Progenitor cell of endocrine pancreas (in vitro differentiated cells): ENCODE measurements at regions not wholly inside any gene's neighbourhood (a gene's known extent, or its start where the extent isn't known, plus 50 kb on each side); places are given as distances from the start of the nearest gene placed in this dataset.

Source experiments
- DNase-seq: peaks from one replicate; pipeline ENCODE4 v3.0.0; 2021; ENCODE audit warnings: low spot score; ENCODE audit not compliant: unreplicated experiment
- H3K27ac Mint-ChIP-seq: 2 replicates; pipeline ENCODE4 v1.8.0; 2021; ENCODE audit warnings: mild to moderate bottlenecking, moderate library complexity, mixed read lengths
- H3K27me3 Mint-ChIP-seq: 2 replicates; pipeline ENCODE4 v1.8.0; 2021; ENCODE audit warnings: mixed read lengths
- H3K36me3 Mint-ChIP-seq: 2 replicates; pipeline ENCODE4 v1.8.0; 2022; ENCODE audit warnings: mixed read lengths; ENCODE audit not compliant: insufficient read depth
- H3K4me1 Mint-ChIP-seq: 2 replicates; pipeline ENCODE4 v1.8.0; 2021; ENCODE audit warnings: low read depth, mixed read lengths
- H3K4me3 Mint-ChIP-seq: 2 replicates; pipeline ENCODE4 v1.8.0; 2021; ENCODE audit warnings: low read depth, mild to moderate bottlenecking, moderate library complexity, mixed read lengths
- H3K9me3 Mint-ChIP-seq: 2 replicates; pipeline ENCODE4 v1.8.0; 2021; ENCODE audit warnings: low read depth, mixed read lengths
- CTCF ChIP-seq: fragments of 200-600 bp; sonication (generic); IDR thresholded peaks from one replicate; pipeline ENCODE4 v1.5.0; 2021; ENCODE audit warnings: antibody characterized with exemption, mild to moderate bottlenecking; ENCODE audit not compliant: unreplicated experiment

GRCh38 chr2:59047373-59047995, 806.4 kb upstream of the FANCL start:
- H3K4me3 Mint-ChIP-seq: no peak overlapping the region
- no peaks in the 10 kb centered on the region for H3K4me1 Mint-ChIP-seq
- H3K27me3 Mint-ChIP-seq: no peaks in the 10 kb centered on the region
- H3K27ac Mint-ChIP-seq: no peak overlapping the region
- no peak for TF ChIP-seq CTCF
- no peaks in the 10 kb centered on the region for H3K36me3 Mint-ChIP-seq
- H3K9me3 Mint-ChIP-seq: no peaks in the 10 kb centered on the region
- DNase-seq: no peak

- Mint-ChIP-seq H3K36me3 (no peaks in the 10 kb centered on the region), H3K9me3 (no peaks in the 10 kb centered on the region), H3K27me3 (no peaks in the 10 kb centered on the region), H3K4me3 (no peak overlapping the region), H3K27ac (no peak overlapping the region), H3K4me1 (no peaks in the 10 kb centered on the region)
- no peak for TF ChIP-seq CTCF
- DNase-seq: no peak
Observed at GRCh38 chr2:59046401-59047372, 805.6 kb upstream of the FANCL start.

- no peak for DNase-seq
- Mint-ChIP-seq H3K27me3 (no peaks in the 10 kb centered on the region), H3K36me3 (no peaks in the 10 kb centered on the region), H3K27ac (no peak overlapping the region), H3K4me3 (no peak overlapping the region), H3K4me1 (no peaks in the 10 kb centered on the region), H3K9me3 (no peaks in the 10 kb centered on the region)
- TF ChIP-seq CTCF: no peak
Observed at GRCh38 chr2:59044736-59045135, 803.6 kb upstream of the FANCL start.

GRCh38 chr2:59041139-59041538, 800.0 kb upstream of the FANCL start:
- TF ChIP-seq CTCF: no peak
- H3K27ac Mint-ChIP-seq: no peak overlapping the region
- H3K9me3 Mint-ChIP-seq: peaks cover 10% of the 10 kb centered on the region
- no peaks in the 10 kb centered on the region for H3K4me1 Mint-ChIP-seq
- H3K4me3 Mint-ChIP-seq: no peak overlapping the region
- no peaks in the 10 kb centered on the region for H3K36me3 Mint-ChIP-seq
- no peaks in the 10 kb centered on the region for H3K27me3 Mint-ChIP-seq
- no peak for DNase-seq

GRCh38 chr2:59034837-59035236, 793.7 kb upstream of the FANCL start:
- no peak overlapping the region for H3K4me3 Mint-ChIP-seq
- H3K27me3 Mint-ChIP-seq: no peaks in the 10 kb centered on the region
- no peak overlapping the region for H3K27ac Mint-ChIP-seq
- TF ChIP-seq CTCF: no peak
- H3K4me1 Mint-ChIP-seq: no peaks in the 10 kb centered on the region
- H3K36me3 Mint-ChIP-seq: no peaks in the 10 kb centered on the region
- DNase-seq: no peak
- H3K9me3 Mint-ChIP-seq: peaks cover 10% of the 10 kb centered on the region
